ENCODE measurements at regions not wholly inside any gene's neighbourhood (a gene's known extent, or its start where the extent isn't known, plus 50 kb on each side); places are given as distances from the start of the nearest gene placed in this dataset.
"Not testable (repeated sequence)": the region's sequence is repeated elsewhere in the genome, so short reads cannot be mapped to it uniquely, and the experiment has no call there.

DNA sequence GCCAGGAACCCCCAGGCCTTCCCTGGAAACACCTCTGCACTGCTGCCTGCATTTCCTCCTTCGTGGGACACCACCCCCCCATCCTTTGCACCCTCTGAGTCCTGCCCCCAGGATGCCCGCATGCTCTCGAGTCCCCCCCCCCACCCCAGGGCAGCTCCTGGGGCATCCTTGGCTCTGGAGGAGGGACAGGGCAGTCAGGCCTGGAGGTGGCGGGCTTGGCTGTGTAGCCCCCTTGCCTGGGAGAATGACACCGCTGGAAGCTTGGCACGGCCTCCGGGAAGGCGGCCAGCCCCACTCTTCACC, 98.9 kb upstream of the GSE1 start:
- DNase-seq (ENCODE audit: low read depth) = no peak

DNA sequence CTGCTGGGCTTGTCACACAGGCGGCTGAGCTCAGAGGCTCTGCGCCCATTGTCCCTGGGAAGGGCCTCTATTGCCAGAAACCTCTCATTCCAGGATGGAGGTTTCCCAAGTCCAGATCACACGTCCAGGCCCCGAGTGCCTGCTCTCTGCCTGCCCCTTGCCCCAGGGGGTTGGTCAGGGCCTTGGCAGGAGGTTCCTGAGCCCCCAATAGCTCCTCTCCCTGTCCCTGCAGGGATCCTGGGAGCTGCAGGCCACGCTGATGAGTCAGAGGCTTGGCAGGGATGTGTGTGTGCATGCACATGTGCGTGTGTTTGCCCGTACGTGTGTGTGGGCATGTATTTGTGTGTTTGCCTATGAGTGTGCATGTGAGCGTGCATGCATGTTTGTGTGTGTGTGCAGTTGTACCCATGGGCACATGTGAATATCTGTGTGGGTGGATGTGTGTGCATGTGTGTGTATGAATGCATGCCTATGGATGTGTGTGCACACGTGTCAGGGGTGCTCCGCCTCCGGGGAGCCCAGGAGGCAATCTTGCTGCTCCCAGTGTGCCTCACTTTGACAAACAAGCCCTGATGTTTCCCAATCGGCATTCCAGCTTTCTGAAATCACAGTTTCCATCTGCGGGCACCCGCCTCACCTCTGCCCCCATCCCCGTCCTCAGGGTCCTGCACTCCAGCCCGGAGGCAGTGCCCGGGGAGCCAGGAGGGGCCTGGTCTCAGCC, 98.4 kb upstream of the GSE1 start:
- DNase-seq (ENCODE audit: low read depth) = no peak

GRCh38 chr16:85515319-85515745, 97.8 kb upstream of the GSE1 start:
- DNase-seq (ENCODE audit: low read depth) = no peak

DNA sequence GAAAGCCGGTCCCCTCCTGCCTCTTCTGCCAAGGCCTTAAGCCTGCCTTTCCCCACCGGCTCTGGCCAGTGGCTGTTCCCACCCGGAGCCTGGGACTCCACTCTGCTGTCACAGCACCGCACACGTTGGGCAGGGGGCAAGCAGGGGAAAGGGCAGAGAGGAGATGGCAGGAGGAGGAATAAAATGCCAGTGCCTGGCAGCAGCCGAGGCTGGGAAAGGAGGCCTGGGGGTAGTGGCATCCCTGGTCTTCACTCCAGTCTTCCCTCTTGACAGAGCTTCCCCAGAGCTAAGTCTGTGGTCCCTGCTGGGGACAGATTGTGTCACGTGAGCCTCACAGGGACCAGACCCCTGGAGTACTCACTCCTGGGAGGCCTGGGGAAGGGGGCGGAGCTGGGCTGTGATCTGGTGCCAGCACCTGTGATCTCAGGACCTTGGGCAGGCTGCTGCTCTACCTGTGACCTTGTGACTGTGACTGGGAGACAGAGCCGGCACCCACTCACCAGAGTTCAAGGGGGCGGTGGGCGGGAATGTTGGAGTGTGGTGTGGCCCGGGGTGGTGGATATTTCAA, 97.2 kb upstream of the GSE1 start:
- no peak for DNase-seq (ENCODE audit: low read depth)

DNA sequence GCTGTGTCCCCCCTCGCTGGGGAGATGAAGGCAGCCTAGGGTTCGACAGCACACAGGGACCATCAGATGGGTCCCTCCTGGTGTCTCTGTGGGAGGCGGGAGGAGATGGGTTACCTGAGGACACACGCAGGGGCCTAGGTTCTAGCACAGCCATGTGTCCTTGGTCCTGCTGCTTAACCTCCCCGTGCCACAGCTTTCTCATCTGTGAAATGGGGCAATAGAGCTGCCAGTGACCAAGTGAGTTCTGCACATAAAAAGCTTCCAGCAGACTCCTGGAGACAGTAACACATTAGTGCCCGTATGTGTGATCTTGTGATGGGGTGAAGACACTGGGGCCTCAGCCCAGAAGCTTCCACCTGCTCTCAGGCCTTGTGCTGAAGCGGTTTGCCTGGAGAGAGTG, 96.0 kb upstream of the GSE1 start:
- no peak for DNase-seq (ENCODE audit: low read depth)

- no peak for DNase-seq (ENCODE audit: low read depth)
Observed at GRCh38 chr16:85517563-85518179, 95.5 kb upstream of the GSE1 start.

- no peak for DNase-seq (ENCODE audit: low read depth)
Observed at GRCh38 chr16:85518398-85519049, 94.6 kb upstream of the GSE1 start.

DNA sequence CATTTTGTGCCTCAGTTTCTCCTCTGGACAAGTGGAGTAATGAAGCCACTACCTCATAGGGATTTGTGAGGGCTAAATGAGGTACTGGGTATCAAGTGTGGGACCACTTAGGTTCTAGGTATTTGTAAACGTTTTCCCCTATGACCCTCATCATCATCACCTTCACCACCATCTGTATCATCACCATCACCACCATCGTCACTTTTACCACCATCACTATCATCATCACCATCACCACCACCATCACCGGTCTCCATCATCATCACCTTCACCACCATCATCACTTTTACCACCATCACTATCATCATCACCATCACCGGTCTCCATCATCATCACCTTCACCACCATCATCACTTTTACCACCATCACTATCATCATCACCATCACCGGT, 94.1 kb upstream of the GSE1 start:
- not testable (repeated sequence) for DNase-seq (ENCODE audit: low read depth)

DNA sequence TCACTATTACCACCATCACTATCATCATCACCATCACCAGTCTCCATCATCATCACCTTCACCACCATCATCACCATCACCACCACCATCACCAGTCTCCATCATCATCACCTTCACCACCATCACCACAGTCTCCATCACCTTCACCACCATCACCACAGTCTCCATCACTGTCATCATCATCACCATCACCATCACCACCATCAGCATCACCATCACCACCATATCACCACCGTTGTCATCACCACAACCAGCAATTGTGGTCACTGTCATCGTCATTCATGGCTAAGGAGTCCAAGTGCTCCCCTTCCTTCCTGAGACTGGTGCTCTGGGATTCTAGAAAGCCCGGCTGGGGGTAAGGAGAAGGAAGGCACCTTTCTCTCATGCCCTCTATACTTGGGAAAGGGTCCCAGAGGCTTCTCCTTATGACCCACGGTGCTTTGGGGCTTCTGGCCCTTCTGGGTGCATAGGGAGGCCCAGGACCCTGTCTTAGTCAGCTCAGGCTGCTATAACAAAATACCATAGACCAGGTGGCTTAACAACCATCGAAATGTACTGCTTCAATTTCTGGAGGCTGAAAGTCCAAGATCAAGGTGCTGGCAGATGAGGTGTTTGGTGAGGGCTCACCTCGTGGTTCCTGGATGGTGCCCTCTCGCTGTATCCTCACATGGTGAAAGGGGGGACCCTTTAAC, 93.4 kb upstream of the GSE1 start:
- no peak for DNase-seq (ENCODE audit: low read depth)

DNA sequence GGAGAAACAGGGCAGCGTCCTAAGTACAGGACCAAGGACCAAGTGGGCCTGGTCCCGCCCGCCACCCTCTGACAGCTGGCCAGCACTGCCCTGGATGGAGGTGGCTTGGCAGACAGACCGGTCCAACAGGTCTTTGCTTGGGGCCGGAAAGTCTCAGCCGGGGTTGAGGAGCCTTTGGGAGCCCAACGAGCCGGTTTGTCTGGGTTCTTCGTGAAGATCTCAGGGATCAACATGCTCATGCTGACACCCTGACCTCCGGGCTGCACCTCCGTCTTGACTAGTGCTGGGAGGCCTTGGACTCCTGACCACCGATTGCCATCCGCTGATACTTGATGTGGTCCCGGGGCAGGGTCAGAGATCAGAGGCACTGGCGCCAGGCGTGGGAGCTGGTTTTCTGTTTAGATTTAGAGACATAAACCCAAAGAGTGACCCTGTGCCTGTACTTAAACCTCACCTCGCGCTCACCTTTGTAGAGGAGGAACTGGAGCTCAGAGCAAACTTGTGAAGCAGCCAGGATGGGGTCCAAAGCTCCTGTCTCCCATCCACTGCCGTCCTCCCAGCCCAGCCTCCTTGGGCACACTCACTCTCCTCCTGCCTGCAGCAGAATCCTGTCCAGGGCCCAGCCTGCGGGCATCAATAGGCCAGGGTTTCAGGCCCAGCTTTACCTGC, 92.1 kb upstream of the GSE1 start:
- no peak for DNase-seq (ENCODE audit: low read depth)

DNA sequence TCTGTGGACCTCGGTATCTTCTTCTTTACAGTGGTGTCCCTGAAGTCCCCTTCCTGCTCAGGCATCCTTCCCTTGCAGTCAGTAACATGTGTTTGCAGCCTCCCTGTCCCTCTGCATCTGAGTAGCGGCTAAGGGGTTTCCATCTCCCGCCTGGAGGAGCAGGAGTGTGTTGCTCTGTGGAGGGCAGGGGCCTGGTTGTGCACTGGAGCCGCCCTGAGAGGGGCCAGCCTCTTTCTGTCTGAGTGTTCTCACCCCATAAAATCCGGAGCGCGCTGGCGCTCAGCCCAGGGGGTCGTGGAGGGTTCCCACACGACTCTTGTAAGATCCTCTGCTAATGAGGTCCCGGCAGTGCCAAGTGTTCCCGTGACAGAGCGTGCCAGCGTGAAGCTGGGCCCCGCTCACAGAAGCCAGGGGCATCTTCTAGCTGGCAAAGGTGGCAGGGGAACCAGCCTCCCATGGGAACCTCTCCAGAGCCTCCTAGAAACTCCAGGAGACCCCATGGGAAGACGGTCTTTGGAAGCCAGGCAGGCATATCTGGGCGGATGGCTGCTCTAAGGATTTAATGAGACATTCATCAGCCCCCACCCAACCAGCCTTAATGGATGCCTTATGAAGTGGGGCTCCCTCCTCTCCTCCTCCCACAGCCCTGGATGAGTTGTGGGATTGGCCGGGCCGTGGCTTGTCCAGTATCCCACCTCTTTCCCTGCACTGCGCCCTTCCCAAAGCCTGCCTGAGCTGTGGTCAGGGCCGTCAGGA, 91.4 kb upstream of the GSE1 start:
- no peak for DNase-seq (ENCODE audit: low read depth)

DNA sequence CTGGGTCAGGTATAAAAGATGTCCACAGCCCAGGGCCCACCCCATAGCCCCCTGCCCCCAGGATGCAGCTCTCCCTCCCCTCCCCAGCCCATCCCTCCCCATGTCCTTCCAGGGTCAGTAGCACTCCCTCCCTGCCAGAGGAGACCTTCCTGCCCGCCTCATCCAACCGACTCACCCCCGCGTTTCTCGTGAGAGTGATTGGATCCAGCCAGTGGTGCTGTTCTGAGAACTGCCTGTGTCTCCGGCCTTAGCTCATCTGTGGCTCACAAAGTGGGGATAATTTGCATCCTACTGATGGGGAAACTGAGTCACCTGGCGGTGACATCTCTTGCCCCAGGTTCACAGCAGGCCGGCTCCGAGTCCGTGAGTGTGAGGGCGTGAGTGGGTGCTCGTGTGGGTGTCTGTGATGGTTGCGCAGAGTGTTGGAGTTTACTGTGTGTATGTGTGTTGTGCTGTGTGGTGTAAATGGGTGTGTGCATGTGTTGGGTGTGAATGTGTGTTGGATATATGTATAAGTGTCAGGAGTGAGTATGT, 90.7 kb upstream of the GSE1 start:
- no peak for DNase-seq (ENCODE audit: low read depth)

DNA sequence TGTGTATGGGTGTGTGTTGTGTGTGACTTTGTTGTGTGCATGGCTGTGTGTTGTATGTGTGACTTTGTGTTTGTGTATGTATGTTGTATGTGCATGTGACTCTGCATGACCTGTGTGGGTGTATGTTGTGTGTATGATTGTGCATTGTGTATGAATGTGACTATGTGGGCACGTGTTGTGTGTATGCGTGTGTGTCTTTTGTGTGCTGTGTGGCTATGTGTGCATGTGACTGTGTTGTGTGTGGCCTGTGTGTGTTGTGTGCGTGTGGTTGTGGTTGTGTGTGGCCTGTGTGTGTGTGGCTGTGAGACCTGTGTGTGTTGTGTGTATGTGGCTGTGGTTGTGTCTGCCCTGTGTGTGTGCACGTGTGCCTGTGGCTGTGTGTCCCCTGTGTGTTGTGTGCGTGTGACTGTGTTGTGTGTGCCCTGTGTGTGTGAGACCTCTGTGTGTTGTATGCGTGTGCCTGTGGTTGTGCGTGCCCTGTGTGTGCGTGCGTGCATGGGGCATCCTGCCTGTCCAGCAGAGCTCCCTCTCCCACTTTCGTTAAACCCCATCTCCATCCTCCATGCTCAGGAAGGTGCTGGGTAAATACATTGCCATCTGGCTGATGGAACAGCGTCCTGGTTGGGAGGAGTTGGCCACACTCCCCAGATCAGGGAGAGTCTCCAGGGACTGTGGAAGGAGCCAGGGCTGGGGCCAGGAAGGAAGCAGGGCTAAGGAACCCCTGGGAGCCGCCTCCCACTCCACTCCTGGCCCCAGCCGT, 90.1 kb upstream of the GSE1 start:
- DNase-seq (ENCODE audit: low read depth) = no peak

GRCh38 chr16:85523602-85524364, 89.3 kb upstream of the GSE1 start:
- DNase-seq (ENCODE audit: low read depth) = no peak

DNA sequence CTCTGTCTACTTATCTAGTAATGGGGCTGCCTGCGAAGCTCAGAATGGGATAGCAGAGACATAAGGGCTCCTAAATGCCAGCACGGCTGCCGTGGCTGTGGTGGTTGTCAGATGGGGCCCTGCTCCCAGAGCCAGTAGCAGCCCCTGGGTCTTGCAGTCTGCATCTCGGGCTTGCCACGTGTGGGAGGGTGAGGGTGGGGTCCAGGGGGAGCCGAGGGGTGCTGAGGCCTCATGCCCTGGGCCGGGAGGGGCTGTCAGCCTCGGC, 88.8 kb upstream of the GSE1 start:
- DNase-seq (ENCODE audit: low read depth) = no peak

- no peak for DNase-seq (ENCODE audit: low read depth)
Observed at GRCh38 chr16:85524630-85525419, 88.3 kb upstream of the GSE1 start.

GRCh38 chr16:85525420-85526184, 87.5 kb upstream of the GSE1 start:
- DNase-seq (ENCODE audit: low read depth) = no peak

Measured in stimulated activated CD8-positive, alpha-beta memory T cell treated with anti-CD3 and anti-CD28 coated beads, Interleukin-12 subunit alpha, Interleukin-12 subunit beta, amount 100 ng/mL, for 4 hours (primary cell).